ENCODE measurements at regions not wholly inside any gene's neighbourhood (a gene's known extent, or its start where the extent isn't known, plus 50 kb on each side); places are given as distances from the start of the nearest gene placed in this dataset.
"Not testable (repeated sequence)": the region's sequence is repeated elsewhere in the genome, so short reads cannot be mapped to it uniquely, and the experiment has no call there.

DNA sequence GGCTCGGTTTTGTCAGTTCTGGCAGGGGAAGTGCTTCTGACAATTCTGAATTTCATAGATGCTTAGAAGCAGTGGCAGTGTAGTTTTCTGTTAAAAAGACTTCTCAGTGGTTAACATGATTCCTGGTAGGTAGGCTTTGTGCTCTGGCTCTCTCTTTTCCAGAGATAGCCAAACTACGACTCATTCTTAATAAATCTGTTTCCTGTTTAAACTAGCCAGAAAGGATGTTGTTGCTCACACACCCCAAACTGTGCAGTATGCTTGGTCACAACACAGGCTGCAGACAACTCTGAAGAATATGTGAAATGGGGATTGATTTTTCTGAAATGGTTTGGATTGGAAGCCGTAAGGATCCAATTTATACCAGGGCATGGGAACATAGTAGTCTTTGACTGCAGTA is 711.5 kb downstream of the PCDH17 start:
- Histone ChIP-seq H3K4me1 (ENCODE audit: insufficient read depth, low read length) (no peaks in the 10 kb centered on the region), H3K9me3 (ENCODE audit: insufficient read depth, low read depth, low read length) (no peaks in the 10 kb centered on the region), H3K4me3 (ENCODE audit: low read length) (no peak overlapping the region), H3K27me3 (ENCODE audit: insufficient read depth, low read length) (no peaks in the 10 kb centered on the region), H3K9ac (ENCODE audit: low read depth, low read length) (no peak overlapping the region), H3K27ac (ENCODE audit: low read depth, low read length) (no peak overlapping the region), H3K36me3 (ENCODE audit: insufficient read depth, low read length) (no peaks in the 10 kb centered on the region)
- WGBS: 87% methylated on average over 3 of the region's 3 CpGs

DNA sequence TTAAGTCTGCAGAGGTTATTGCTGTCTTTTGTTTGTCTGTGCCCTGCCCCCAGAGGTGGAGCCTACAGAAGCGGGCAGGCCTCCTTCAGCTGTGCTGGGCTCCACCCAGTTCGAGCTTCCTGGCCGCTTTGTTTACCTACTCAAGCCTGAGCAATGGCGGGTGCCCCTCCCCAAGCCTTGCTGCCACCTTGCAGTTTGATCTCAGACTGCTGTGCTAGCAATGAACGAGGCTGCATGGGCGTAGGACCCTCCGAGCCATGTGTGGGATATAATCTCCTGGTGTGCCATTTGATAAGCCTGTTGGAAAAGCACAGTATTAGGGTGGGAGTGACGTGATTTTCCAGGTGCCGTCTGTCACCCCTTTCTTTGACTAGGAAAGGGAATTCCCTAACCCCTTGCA is 720.6 kb downstream of the PCDH17 start:
- not testable (repeated sequence) for H3K9me3 ChIP-seq (ENCODE audit: insufficient read depth, low read depth, low read length); H3K27me3 ChIP-seq (ENCODE audit: insufficient read depth, low read length); H3K4me3 ChIP-seq (ENCODE audit: low read length); H3K36me3 ChIP-seq (ENCODE audit: insufficient read depth, low read length); H3K4me1 ChIP-seq (ENCODE audit: insufficient read depth, low read length); H3K9ac ChIP-seq (ENCODE audit: low read depth, low read length); H3K27ac ChIP-seq (ENCODE audit: low read depth, low read length)
- WGBS: 92% methylated on average over 9 of the region's 9 CpGs

DNA sequence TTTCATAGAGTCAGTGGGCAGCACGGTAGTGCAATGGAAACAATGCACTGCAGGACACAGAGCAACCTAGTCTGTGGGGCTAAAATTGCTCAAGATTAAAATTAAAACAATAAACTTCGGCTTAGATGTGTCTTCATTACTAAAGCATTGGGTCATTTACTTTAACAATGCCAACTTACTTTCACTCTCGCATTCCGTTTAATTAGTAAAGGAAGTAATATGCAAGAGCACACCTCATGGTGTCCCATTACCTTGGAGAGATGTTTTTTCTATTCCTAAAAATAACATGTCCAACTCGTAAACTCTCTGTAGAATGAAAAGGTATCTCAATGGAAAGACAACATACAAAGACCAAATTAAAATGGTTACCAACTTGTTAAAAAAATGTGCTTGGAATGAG is 738.4 kb downstream of the PCDH17 start:
- Histone ChIP-seq H3K27me3 (ENCODE audit: insufficient read depth, low read length) (no peaks in the 10 kb centered on the region), H3K36me3 (ENCODE audit: insufficient read depth, low read length) (no peaks in the 10 kb centered on the region), H3K27ac (ENCODE audit: low read depth, low read length) (no peak overlapping the region), H3K4me3 (ENCODE audit: low read length) (no peak overlapping the region), H3K9me3 (ENCODE audit: insufficient read depth, low read depth, low read length) (no peaks in the 10 kb centered on the region), H3K4me1 (ENCODE audit: insufficient read depth, low read length) (peaks cover 8% of the 10 kb centered on the region; the same call in 1 of the 2 replicates), H3K9ac (ENCODE audit: low read depth, low read length) (no peak overlapping the region)
- 89% methylated on average over 2 of the region's 5 CpGs for WGBS

DNA sequence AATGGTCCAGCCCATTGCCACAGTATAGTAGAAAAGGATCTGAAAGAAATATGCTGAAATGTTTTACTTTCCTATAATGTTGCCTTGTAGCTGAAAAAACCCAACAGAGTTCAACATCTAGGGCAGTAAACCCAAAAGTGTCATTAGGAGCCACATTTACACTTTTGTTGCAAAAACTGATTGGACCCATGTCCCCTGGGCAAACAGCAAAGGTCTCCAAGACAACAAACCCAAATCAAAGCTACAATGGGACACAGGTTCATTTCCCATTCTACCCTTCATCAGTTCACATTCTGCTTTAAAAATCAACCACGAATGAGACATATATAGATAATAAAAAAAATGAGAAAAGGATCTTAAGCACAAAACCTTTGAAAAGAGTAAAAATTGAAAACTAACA is 744.8 kb downstream of the PCDH17 start:
- H3K27me3 ChIP-seq (ENCODE audit: insufficient read depth, low read length): no peaks in the 10 kb centered on the region
- H3K36me3 ChIP-seq (ENCODE audit: insufficient read depth, low read length): no peaks in the 10 kb centered on the region
- H3K9ac ChIP-seq (ENCODE audit: low read depth, low read length): no peak overlapping the region
- H3K9me3 ChIP-seq (ENCODE audit: insufficient read depth, low read depth, low read length): no peaks in the 10 kb centered on the region
- no CpG with 5 or more reads among the region's 1 CpG for WGBS
- H3K4me1 ChIP-seq (ENCODE audit: insufficient read depth, low read length): no peaks in the 10 kb centered on the region
- H3K27ac ChIP-seq (ENCODE audit: low read depth, low read length): no peak overlapping the region
- no peak overlapping the region for H3K4me3 ChIP-seq (ENCODE audit: low read length)

DNA sequence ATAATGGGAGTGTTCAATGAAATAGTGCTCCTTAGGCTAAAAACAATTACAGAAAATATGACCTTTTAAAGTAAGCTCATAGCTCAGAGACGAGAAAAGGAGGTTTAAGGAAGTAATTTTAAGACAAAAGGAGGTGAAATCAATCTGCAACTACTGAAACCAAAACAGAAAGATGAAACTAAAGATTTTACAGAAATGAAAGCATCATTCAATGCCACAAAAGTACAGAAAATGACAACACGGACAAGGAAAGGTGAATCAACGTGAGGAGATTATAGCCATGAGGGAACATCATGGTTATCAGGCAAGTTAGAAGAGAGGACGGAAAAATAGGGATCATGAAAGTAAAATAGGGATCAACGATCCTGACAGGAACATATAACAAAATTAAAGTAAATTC is 745.2 kb downstream of the PCDH17 start:
- H3K36me3 ChIP-seq (ENCODE audit: insufficient read depth, low read length): no peaks in the 10 kb centered on the region
- WGBS: 91% methylated on average over 3 of the region's 5 CpGs
- no peaks in the 10 kb centered on the region for H3K27me3 ChIP-seq (ENCODE audit: insufficient read depth, low read length)
- H3K4me3 ChIP-seq (ENCODE audit: low read length): no peak overlapping the region
- no peaks in the 10 kb centered on the region for H3K4me1 ChIP-seq (ENCODE audit: insufficient read depth, low read length)
- no peak overlapping the region for H3K27ac ChIP-seq (ENCODE audit: low read depth, low read length)
- H3K9me3 ChIP-seq (ENCODE audit: insufficient read depth, low read depth, low read length): no peaks in the 10 kb centered on the region
- no peak overlapping the region for H3K9ac ChIP-seq (ENCODE audit: low read depth, low read length)

DNA sequence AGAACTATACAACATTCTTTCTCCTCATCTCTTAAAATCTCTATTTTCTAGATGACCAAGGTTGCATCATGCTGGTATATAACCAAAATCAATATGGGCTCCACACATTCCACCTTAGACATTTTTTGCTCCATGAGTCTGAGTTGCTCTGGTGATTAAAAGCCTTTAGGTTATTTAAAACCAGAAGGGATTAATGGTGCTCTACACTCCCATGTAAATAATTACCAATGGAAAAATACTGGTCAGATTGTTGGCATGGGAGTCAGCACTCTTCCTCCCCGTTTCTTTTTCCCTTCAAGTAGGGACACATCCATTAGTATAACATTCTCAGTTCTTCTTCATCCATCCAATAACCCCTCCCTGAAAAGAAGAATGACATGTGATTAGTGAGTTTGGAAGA is 747.7 kb downstream of the PCDH17 start:
- no peak overlapping the region for H3K9ac ChIP-seq (ENCODE audit: low read depth, low read length)
- no peak overlapping the region for H3K4me3 ChIP-seq (ENCODE audit: low read length)
- H3K36me3 ChIP-seq (ENCODE audit: insufficient read depth, low read length): no peaks in the 10 kb centered on the region
- H3K27me3 ChIP-seq (ENCODE audit: insufficient read depth, low read length): no peaks in the 10 kb centered on the region
- no peaks in the 10 kb centered on the region for H3K9me3 ChIP-seq (ENCODE audit: insufficient read depth, low read depth, low read length)
- no peaks in the 10 kb centered on the region for H3K4me1 ChIP-seq (ENCODE audit: insufficient read depth, low read length)
- no peak overlapping the region for H3K27ac ChIP-seq (ENCODE audit: low read depth, low read length)
- 89% methylated on average over 1 of the region's 1 CpG for WGBS

DNA sequence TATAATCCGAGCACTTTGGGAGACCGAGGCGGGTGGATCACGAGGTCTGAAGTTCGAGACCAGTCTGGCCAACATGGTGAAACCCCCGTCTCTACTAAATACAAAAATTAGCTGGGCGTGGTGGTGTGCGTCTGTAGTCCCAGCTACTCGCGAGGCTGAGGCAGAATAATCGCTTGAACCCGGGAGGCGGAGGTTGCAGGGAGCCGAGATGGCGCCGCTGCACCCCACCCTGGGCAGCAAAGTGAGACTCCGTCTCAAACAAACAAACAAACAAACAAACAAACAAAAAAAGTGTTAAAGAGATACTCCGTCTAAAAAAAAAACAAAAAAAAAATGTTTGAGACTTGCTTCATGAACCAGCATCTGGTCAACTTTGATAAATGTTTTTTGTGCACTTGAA is 753.8 kb downstream of the PCDH17 start:
- H3K9me3 ChIP-seq (ENCODE audit: insufficient read depth, low read depth, low read length); H3K4me1 ChIP-seq (ENCODE audit: insufficient read depth, low read length); H3K27ac ChIP-seq (ENCODE audit: low read depth, low read length); H3K9ac ChIP-seq (ENCODE audit: low read depth, low read length); H3K4me3 ChIP-seq (ENCODE audit: low read length); H3K36me3 ChIP-seq (ENCODE audit: insufficient read depth, low read length); H3K27me3 ChIP-seq (ENCODE audit: insufficient read depth, low read length): not testable (repeated sequence)
- 96% methylated on average over 18 of the region's 18 CpGs for WGBS

DNA sequence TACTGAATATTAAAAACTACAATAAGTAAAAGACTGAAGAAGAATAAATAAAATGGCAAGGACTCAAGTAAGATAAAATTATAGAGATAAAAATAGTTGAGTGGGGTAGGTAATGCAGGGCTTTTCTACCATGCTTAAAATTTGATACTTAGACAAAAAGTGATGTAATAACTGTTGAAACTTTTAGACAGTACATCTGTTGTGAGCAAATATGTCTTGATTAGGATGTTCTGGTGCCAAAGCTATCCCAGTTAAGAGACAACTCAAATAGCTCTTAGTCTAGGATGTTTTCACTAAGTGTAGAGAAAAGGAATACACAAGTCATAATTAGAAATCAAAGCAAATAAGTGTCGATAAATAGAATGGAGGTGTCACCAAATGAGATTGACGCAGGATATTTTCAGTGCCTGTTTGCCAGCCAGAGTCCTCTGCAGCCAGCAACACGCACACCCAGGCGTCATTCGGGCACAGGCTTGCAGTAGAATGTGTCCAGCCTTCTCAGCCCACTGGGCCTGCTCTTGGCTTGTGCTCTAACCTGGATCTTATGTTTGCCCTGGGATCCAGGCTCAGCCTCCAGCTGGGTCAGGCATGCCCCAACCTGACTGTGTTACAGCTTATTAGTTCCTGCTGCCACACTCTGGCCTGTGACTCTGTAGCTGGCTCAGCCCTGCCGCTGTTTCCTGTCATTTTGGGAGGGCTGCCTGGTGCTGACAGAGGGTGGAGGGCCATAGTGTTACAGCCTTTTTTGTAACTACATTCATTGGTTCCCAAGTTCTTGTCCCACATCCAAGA is 766.2 kb downstream of the PCDH17 start:
- Histone ChIP-seq H3K9me3 (ENCODE audit: insufficient read depth, low read depth, low read length) (peaks cover 17% of the 10 kb centered on the region), H3K27me3 (ENCODE audit: insufficient read depth, low read length) (no peaks in the 10 kb centered on the region), H3K36me3 (ENCODE audit: insufficient read depth, low read length) (no peaks in the 10 kb centered on the region), H3K4me1 (ENCODE audit: insufficient read depth, low read length) (no peaks in the 10 kb centered on the region), H3K9ac (ENCODE audit: low read depth, low read length) (no peak overlapping the region), H3K4me3 (ENCODE audit: low read length) (no peak overlapping the region), H3K27ac (ENCODE audit: low read depth, low read length) (no peak overlapping the region)
- WGBS: 96% methylated on average over 6 of the region's 6 CpGs

DNA sequence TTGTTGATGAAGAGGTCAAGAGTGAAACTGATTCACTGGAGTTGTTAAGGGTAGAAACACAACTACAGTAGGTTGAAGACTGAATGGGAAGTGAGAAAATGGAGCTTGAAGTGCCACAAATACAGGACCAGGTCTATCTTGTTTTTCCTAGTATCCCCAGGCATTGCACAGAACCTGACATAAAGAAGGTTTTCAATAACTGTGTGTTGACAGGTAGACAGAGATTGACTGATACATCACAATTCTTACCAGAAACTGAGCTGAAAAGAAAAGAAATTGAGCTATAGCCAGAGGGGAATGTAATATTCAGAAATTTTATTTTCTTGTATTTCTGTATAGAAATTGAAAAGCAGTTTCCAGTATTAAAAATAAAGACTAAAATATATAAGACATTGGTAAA is 767.7 kb downstream of the PCDH17 start:
- Histone ChIP-seq H3K27ac (ENCODE audit: low read depth, low read length) (no peak overlapping the region), H3K36me3 (ENCODE audit: insufficient read depth, low read length) (no peaks in the 10 kb centered on the region), H3K4me3 (ENCODE audit: low read length) (no peak overlapping the region), H3K27me3 (ENCODE audit: insufficient read depth, low read length) (no peaks in the 10 kb centered on the region), H3K9ac (ENCODE audit: low read depth, low read length) (no peak overlapping the region), H3K9me3 (ENCODE audit: insufficient read depth, low read depth, low read length) (peaks cover 17% of the 10 kb centered on the region), H3K4me1 (ENCODE audit: insufficient read depth, low read length) (no peaks in the 10 kb centered on the region)

DNA sequence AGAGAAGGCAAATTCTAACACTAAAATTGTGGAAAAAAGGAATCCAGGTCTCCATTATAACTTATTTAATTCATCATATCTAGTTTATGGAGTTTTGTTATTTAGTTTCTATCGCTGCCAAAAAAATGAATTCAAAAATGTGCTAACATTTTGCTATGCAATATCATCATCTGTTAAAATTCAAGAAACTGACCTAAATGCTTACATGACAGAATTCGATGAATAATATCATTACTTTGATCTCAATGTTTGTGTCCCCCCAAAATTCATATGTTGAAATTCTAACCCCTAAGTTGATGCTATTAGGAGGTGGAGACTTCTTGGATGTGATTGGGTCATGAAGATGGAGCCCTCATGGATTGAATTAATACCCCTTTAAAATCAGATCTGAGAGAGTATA is 775.0 kb downstream of the PCDH17 start:
- Histone ChIP-seq H3K27ac (ENCODE audit: low read depth, low read length) (no peak overlapping the region), H3K27me3 (ENCODE audit: insufficient read depth, low read length) (no peaks in the 10 kb centered on the region), H3K4me3 (ENCODE audit: low read length) (no peak overlapping the region), H3K4me1 (ENCODE audit: insufficient read depth, low read length) (no peaks in the 10 kb centered on the region), H3K36me3 (ENCODE audit: insufficient read depth, low read length) (no peaks in the 10 kb centered on the region), H3K9me3 (ENCODE audit: insufficient read depth, low read depth, low read length) (no peaks in the 10 kb centered on the region), H3K9ac (ENCODE audit: low read depth, low read length) (no peak overlapping the region)
- 92% methylated on average over 2 of the region's 2 CpGs for WGBS

DNA sequence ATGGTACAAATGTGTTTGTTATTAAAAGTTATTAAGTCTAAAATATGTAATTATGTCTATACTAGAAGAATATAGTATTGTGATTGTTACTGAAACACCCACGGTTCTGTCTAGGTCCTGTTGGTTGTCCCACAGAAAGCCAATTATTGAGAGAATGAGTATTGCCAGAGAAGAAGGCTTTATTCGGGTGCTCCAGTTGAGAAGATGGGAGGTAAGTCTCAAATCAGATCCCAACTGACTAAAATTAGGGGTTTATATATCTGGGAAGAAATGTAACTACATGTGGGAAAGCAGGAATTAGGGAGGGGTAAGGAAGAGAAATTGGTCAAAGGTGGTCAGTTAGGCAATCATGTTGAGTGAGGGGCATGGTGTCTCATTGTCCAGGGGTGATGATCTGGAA is 798.4 kb downstream of the PCDH17 start:
- H3K4me3 ChIP-seq (ENCODE audit: low read length): no peak overlapping the region

DNA sequence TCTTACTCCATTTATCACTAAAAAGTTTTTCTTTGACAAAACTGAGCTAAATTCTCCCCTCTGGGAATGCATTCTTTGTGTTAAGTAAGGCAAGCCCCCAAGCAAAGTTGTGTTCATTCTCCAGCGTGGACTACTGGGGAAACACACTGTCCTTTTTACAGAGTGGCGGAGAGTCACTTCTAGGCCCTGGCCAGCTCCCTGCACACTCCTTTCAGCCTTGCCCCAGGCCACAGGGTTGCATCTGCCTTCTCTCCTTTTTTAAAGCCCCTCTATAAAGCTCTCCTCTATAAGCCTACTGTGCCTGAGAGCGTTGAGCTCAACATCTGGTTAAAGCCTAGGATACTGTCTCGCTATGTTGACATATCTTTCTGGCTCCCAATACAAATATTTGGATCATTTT is 803.4 kb downstream of the PCDH17 start:
- no peaks in the 10 kb centered on the region for H3K36me3 ChIP-seq (ENCODE audit: insufficient read depth, low read length)
- H3K27ac ChIP-seq (ENCODE audit: low read depth, low read length): no peak overlapping the region
- no peak overlapping the region for H3K4me3 ChIP-seq (ENCODE audit: low read length)
- no peaks in the 10 kb centered on the region for H3K4me1 ChIP-seq (ENCODE audit: insufficient read depth, low read length)
- WGBS: 93% methylated on average over 4 of the region's 4 CpGs
- no peak overlapping the region for H3K9ac ChIP-seq (ENCODE audit: low read depth, low read length)
- no peaks in the 10 kb centered on the region for H3K27me3 ChIP-seq (ENCODE audit: insufficient read depth, low read length)
- peaks cover 9% of the 10 kb centered on the region for H3K9me3 ChIP-seq (ENCODE audit: insufficient read depth, low read depth, low read length)

More for the DNA sequence above, 798.4 kb downstream of the PCDH17 start:
- H3K27ac ChIP-seq (ENCODE audit: low read depth, low read length): no peak overlapping the region
- H3K4me1 ChIP-seq (ENCODE audit: insufficient read depth, low read length): no peaks in the 10 kb centered on the region
- H3K9ac ChIP-seq (ENCODE audit: low read depth, low read length): no peak overlapping the region
- peaks cover 25% of the 10 kb centered on the region for H3K9me3 ChIP-seq (ENCODE audit: insufficient read depth, low read depth, low read length)
- no peaks in the 10 kb centered on the region for H3K36me3 ChIP-seq (ENCODE audit: insufficient read depth, low read length)
- H3K27me3 ChIP-seq (ENCODE audit: insufficient read depth, low read length): no peaks in the 10 kb centered on the region
- WGBS: 95% methylated on average over 2 of the region's 2 CpGs
